Esophagus muscularis mucosa (tissue), 4 donors: ENCODE measurements at regions not wholly inside any gene's neighbourhood (a gene's known extent, or its start where the extent isn't known, plus 50 kb on each side); places are given as distances from the start of the nearest gene placed in this dataset.

ENCODE experiments used
- DNase-seq: peaks from one replicate; pipeline ENCODE4 v3.0.0-alpha.2; 2017; ENCODE audit errors: extremely low spot score
- H3K27ac ChIP-seq, 4 donors: fragments of 200-600 bp; sonication (generic); replicated peaks in 1 of 4; 1 replicate in 3 of 4; 2 replicates in 1 of 4; pipeline ENCODE4 v1.5.1; 2016 to 2019; ENCODE audit warnings: mild to moderate bottlenecking in 1 of 4
- H3K27me3 ChIP-seq, 4 donors: fragments of 200-600 bp; sonication (generic); one replicate each; pipeline versions ENCODE4 v1.5.1 to v1.6.0; 2016 to 2019
- H3K36me3 ChIP-seq, 4 donors: fragments of 200-600 bp; sonication (generic); one replicate each; pipeline ENCODE4 v1.5.1; 2016 to 2019
- H3K4me1 ChIP-seq, 4 donors: fragments of 200-600 bp; sonication (generic); one replicate each; pipeline ENCODE4 v1.5.1; 2016 to 2019
- H3K4me3 ChIP-seq, 4 donors: fragments of 200-600 bp; sonication (generic); 1 replicate in 2 of 4; 2 replicates in 2 of 4; pipeline ENCODE4 v1.5.1; 2016 to 2019; ENCODE audit warnings: mild to moderate bottlenecking in 4 of 4, moderate library complexity in 1 of 4
- H3K9me3 ChIP-seq, 4 donors: fragments of 200-600 bp; sonication (generic); 1 replicate in 3 of 4; 2 replicates in 1 of 4; pipeline ENCODE4 v1.5.1; 2016 to 2019
- EP300 ChIP-seq: sonication (generic); formaldehyde crosslinking; IDR thresholded peaks from one replicate; pipeline ENCODE4 v1.6.1; 2017; ENCODE audit warnings: antibody characterized with exemption
- POLR2A ChIP-seq: fragments of 450-650 bp; IDR thresholded peaks from one replicate; pipeline ENCODE4 v1.6.1; 2017; ENCODE audit warnings: antibody characterized with exemption, moderate library complexity, mild to moderate bottlenecking, low read depth
- POLR2AphosphoS5 ChIP-seq, 2 donors: sonication (generic); formaldehyde crosslinking; IDR thresholded peaks; one replicate each; pipeline ENCODE4 v1.6.1; 2017; ENCODE audit warnings: antibody characterized with exemption in 2 of 2
- WGBS: methylation state at CpG from one replicate; pipeline ENCODE4 v1.1.5; 2018; 5-methylcytosine and 5-hydroxymethylcytosine counted together
- intact Hi-C: fragments of 100-400 bp; cut with DNase I; formaldehyde crosslinking; loops from one replicate; pipeline ENCODE4 v1.15.1; 2023
- TF ChIP-seq, protein P1 (sequence below), 3 experiments: fragments of 200-600 bp in 2 of 3; fragments of 450-650 bp in 1 of 3; sonication (generic) in 2 of 3; IDR thresholded peaks; one replicate each; pipeline ENCODE4 v1.5.1; 2017 to 2019; ENCODE audit warnings: antibody characterized with exemption in 3 of 3, mild to moderate bottlenecking in 2 of 3, moderate library complexity in 1 of 3

DNA sequence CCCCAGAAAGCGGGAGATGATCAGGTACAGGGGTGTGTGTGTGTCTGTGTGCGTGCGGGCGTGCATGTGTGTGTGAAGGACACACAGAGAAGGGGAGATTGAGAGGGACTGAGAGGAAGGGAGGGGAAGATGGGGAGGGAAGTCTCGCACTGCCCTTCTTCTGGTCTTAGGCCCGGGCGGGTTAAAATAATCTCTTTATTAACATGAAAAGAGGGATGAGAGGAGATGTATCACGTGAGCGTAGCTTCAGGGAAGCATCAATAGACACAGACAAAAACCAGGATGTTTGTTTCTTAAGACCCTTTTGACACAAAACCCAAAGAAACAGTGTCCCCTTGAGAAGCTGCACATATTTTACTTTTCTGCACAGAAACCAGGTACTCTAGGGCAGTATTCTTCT is 347.3 kb downstream of the BRD1 start:
- H3K4me1 ChIP-seq, result peaks cover 0 to 9% (median 4%) of the 10 kb centered on the region in 4 donors
- WGBS, result 68% methylated on average over 9 of the region's 9 CpGs
- H3K27me3 ChIP-seq, result peaks cover 0 to 53% (median 5%) of the 10 kb centered on the region in 4 donors
- H3K36me3 ChIP-seq, result no peaks in the 10 kb centered on the region
- no peak for DNase-seq
- intact Hi-C loops, result no loop called here
- no peak overlapping the region for H3K27ac ChIP-seq
- no peak overlapping the region for H3K4me3 ChIP-seq
- TF ChIP-seq EP300, result no peak
- TF ChIP-seq POLR2A, result no peak
- TF ChIP-seq, protein P1, sequence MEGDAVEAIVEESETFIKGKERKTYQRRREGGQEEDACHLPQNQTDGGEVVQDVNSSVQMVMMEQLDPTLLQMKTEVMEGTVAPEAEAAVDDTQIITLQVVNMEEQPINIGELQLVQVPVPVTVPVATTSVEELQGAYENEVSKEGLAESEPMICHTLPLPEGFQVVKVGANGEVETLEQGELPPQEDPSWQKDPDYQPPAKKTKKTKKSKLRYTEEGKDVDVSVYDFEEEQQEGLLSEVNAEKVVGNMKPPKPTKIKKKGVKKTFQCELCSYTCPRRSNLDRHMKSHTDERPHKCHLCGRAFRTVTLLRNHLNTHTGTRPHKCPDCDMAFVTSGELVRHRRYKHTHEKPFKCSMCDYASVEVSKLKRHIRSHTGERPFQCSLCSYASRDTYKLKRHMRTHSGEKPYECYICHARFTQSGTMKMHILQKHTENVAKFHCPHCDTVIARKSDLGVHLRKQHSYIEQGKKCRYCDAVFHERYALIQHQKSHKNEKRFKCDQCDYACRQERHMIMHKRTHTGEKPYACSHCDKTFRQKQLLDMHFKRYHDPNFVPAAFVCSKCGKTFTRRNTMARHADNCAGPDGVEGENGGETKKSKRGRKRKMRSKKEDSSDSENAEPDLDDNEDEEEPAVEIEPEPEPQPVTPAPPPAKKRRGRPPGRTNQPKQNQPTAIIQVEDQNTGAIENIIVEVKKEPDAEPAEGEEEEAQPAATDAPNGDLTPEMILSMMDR (IDR thresholded peaks at IDR 0.05), result no peak
- TF ChIP-seq POLR2AphosphoS5 (IDR thresholded peaks at IDR 0.05), result no peak
- no peaks in the 10 kb centered on the region for H3K9me3 ChIP-seq

DNA sequence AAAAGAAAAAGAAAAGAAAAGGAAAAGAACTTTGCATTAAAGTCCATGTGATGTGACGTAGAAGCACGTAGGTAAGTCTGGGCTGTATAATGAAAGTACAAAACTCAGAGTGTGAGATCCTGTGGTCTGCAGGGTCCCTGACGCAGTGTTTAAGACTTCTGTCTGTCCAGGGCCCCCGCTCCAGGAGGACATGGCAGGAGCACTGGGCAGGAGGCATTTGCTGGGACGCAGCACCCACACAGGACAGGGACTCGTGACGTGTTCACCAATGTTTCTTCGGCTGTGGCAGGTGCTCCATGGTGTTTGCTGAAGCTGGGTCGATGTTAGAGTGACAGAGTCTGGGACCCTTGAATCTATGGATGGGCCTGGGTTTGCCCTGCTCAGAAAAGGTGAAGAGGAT is 348.1 kb downstream of the BRD1 start:
- intact Hi-C loops, result no loop called here
- H3K4me1 ChIP-seq, result peaks cover 0 to 9% (median 4%) of the 10 kb centered on the region in 4 donors
- peaks cover 0 to 55% (median 5%) of the 10 kb centered on the region in 4 donors for H3K27me3 ChIP-seq
- no peaks in the 10 kb centered on the region for H3K36me3 ChIP-seq
- 86% methylated on average over 6 of the region's 9 CpGs for WGBS
- no peak overlapping the region for H3K4me3 ChIP-seq
- no peaks in the 10 kb centered on the region for H3K9me3 ChIP-seq
- TF ChIP-seq EP300, result no peak
- TF ChIP-seq, protein P1 (IDR thresholded peaks at IDR 0.05), result no peak
- no peak for TF ChIP-seq POLR2A
- TF ChIP-seq POLR2AphosphoS5 (IDR thresholded peaks at IDR 0.05), result no peak
- H3K27ac ChIP-seq, result no peak overlapping the region
- no peak for DNase-seq

DNA sequence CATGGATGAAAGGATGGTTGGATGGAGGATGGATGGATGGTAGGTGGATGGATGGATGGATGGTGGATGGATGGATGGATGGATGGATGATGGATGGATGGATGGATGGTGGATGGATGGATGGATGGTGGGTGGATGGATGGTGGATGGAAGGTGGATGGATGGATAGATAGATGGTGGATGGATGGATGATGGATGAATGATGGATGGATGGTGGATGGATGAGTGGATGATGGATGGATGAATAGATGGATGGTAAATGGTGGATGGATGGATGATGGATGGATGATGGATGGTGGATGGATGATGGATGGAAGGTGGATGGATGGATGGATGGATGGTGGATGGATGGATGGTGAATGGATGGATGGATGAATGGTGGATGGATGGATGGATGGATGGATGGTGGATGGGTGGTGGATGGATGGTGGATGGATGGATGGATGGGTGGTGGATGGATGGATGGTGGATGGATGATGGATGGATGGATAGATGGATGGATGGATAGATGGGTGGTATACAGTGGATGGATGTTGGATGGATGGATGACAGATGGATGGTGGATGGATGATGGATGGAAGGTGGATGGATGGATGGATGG is 350.8 kb downstream of the BRD1 start:
- Histone ChIP-seq H3K27me3 (peaks cover 0 to 36% (median 3%) of the 10 kb centered on the region in 4 donors), H3K36me3 (no peaks in the 10 kb centered on the region), H3K27ac (no peak overlapping the region), H3K4me3 (no peak overlapping the region), H3K9me3 (no peaks in the 10 kb centered on the region), H3K4me1 (peaks cover 0 to 6% (median 3%) of the 10 kb centered on the region in 4 donors)
- intact Hi-C loops, result no loop called here
- DNase-seq, result no peak
- no peak for TF ChIP-seq POLR2A
- no peak for TF ChIP-seq EP300
- TF ChIP-seq POLR2AphosphoS5 (IDR thresholded peaks at IDR 0.05), result no peak
- TF ChIP-seq, protein P1 (IDR thresholded peaks at IDR 0.05), result no peak

DNA sequence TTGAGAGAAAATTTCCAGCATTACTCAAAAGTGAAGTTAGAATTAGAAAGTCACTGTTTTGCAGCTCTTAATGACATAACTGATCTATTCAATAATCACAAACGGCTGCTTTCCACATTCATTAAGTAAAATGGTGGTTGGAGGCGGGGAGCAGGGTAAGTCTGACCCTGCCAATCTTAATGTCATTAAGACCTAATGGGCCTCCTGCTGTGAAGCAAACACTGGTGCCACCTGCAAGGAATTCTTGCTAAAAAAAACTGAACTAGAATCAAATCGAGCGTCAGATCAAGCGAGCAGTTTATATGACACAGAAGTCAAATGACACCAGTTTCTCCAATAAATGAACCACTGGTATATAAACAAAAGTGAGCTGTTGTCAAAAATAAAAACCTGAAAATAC is 351.5 kb downstream of the BRD1 start:
- Histone ChIP-seq H3K4me1 (no peaks in the 10 kb centered on the region), H3K27ac (no peak overlapping the region), H3K36me3 (no peaks in the 10 kb centered on the region), H3K27me3 (peaks cover 0 to 34% (median under 1%) of the 10 kb centered on the region in 4 donors), H3K9me3 (no peaks in the 10 kb centered on the region), H3K4me3 (no peak overlapping the region)
- intact Hi-C loops, result no loop called here
- DNase-seq, result no peak
- TF ChIP-seq POLR2A, result no peak
- no peak for TF ChIP-seq EP300
- no peak for TF ChIP-seq POLR2AphosphoS5 (IDR thresholded peaks at IDR 0.05)
- 75% methylated on average over 5 of the region's 5 CpGs for WGBS

DNA sequence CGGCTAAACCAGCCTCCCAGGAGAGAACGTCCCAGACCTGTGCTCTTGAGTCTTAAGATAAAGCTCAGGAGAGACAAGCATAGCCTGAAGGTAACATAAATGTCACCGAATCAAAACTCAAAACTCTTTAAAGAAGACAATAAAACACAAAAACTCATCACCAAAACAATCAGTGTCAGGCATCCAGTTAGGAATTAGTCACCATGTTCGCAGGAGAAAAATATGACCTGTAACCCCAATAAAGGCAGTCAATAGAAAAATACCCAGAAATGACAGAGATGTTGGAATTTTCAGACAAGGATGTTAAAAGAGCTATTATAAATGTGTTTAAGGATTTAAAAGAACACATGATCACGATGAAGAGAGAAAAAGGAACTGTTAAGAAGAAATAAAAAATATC is 352.4 kb downstream of the BRD1 start:
- no peaks in the 10 kb centered on the region for H3K9me3 ChIP-seq
- H3K27ac ChIP-seq, result no peak overlapping the region
- DNase-seq, result no peak
- peaks cover 0 to 38% (median 0%) of the 10 kb centered on the region in 4 donors for H3K27me3 ChIP-seq
- no peaks in the 10 kb centered on the region for H3K4me1 ChIP-seq
- no peaks in the 10 kb centered on the region for H3K36me3 ChIP-seq
- WGBS, result 82% methylated on average over 5 of the region's 5 CpGs
- intact Hi-C loops, result no loop called here
- H3K4me3 ChIP-seq, result no peak overlapping the region
- TF ChIP-seq POLR2A, result no peak
- no peak for TF ChIP-seq POLR2AphosphoS5 (IDR thresholded peaks at IDR 0.05)
- TF ChIP-seq EP300, result no peak
- TF ChIP-seq, protein P1 (IDR thresholded peaks at IDR 0.05), result no peak
